ENCODE measurements at regions not wholly inside any gene's neighbourhood (a gene's known extent, or its start where the extent isn't known, plus 50 kb on each side); places are given as distances from the start of the nearest gene placed in this dataset.

GRCh38 chr5:91487420-91487819 lies 104.3 kb upstream of the ARRDC3 start:
- no peaks in the 10 kb centered on the region for H3K36me3 ChIP-seq (ENCODE audit: control insufficient read depth in 2 of 2, extremely low read depth in 1 of 2, insufficient read depth in 2 of 2, low read length in 2 of 2)
- FAIRE-seq = no peak
- dilution Hi-C loops (cut with MboI; ENCODE audit: extremely low pct_ligation_motif_present, low sequenced_read_pairs) = no loop called here
- ChIA-PET CTCF (no interaction called here), POLR2A (no interaction called here)
- H3K27ac ChIP-seq (ENCODE audit: insufficient read depth, low read depth, low read length) = no peak overlapping the region
- no peak for DNase-seq (ENCODE audit: low read depth, low spot score)
- H2AFZ ChIP-seq (ENCODE audit: low read depth, low read length) = no peak overlapping the region
- intact Hi-C loops (cut with micrococcal nuclease) = no loop called here
- no peak overlapping the region for H3K4me2 ChIP-seq (ENCODE audit: insufficient read depth, low read length)
- no peak overlapping the region for H3K4me3 ChIP-seq (replicated peaks in 1 of 3; ENCODE audit: insufficient read depth in 1 of 3, low read depth in 1 of 3, low read length in 3 of 3)
- no peaks in the 10 kb centered on the region for H3K9me1 ChIP-seq (replicated peaks; ENCODE audit: control insufficient read depth, extremely low read depth, insufficient read depth, low read length)
- BruUV-seq (replicated peaks) = no TSS peak
- no peaks in the 10 kb centered on the region for H3K79me2 ChIP-seq (ENCODE audit: control insufficient read depth, insufficient read depth, low read length)
- no peak overlapping the region for H3K9ac ChIP-seq (replicated peaks; ENCODE audit: extremely low read depth, insufficient read depth, low read length)
- TF ChIP-seq JUN (IDR thresholded peaks at IDR 0.05; ENCODE audit: borderline replicate concordance, insufficient read depth, insufficient read length, low read depth) = no peak
- no peak for TF ChIP-seq FOS (IDR thresholded peaks at IDR 0.05; ENCODE audit: borderline replicate concordance, insufficient read depth, low read length)
- no peak for TF ChIP-seq MYC (IDR thresholded peaks at IDR 0.05; ENCODE audit: low read depth, low read length)
- no peak for TF ChIP-seq GATA2 (IDR thresholded peaks at IDR 0.05; ENCODE audit: insufficient read depth, insufficient read length, low read depth, low read length)
- TF ChIP-seq, protein P1, sequence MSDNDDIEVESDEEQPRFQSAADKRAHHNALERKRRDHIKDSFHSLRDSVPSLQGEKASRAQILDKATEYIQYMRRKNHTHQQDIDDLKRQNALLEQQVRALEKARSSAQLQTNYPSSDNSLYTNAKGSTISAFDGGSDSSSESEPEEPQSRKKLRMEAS (IDR thresholded peaks at IDR 0.05; ENCODE audit: insufficient read depth, insufficient read length) = no peak
- no peak for TF ChIP-seq POLR2A (IDR thresholded peaks at IDR 0.05; ENCODE audit: low read depth, low read length)
- no peak for TF ChIP-seq CTCF (IDR thresholded peaks at IDR 0.05; ENCODE audit: extremely low read depth in 1 of 2, insufficient read depth in 1 of 2, low read depth in 1 of 2, low read length in 2 of 2)
- TF ChIP-seq EZH2 (IDR thresholded peaks at IDR 0.05; ENCODE audit: borderline replicate concordance, low read depth, low read length, severe bottlenecking) = no peak
- no peak for TF ChIP-seq POLR2AphosphoS5 (IDR thresholded peaks at IDR 0.05; ENCODE audit: insufficient read depth, low read depth, low read length)
- H3K9me3 ChIP-seq (replicated peaks; ENCODE audit: control insufficient read depth, insufficient read depth, low read length) = no peaks in the 10 kb centered on the region
- no peaks in the 10 kb centered on the region for H4K20me1 ChIP-seq (replicated peaks; ENCODE audit: control insufficient read depth, extremely low read depth, insufficient read depth, low read length)
- H3K27me3 ChIP-seq (ENCODE audit: control insufficient read depth in 2 of 2, insufficient read depth in 2 of 2, low read length in 2 of 2) = peaks cover 0 to 5% of the 10 kb centered on the region in 2 experiments
- no peaks in the 10 kb centered on the region for H3K4me1 ChIP-seq (ENCODE audit: control insufficient read depth, extremely low read depth, insufficient read depth, low read length)

All from endothelial cell of umbilical vein (primary cell).